H1 (cell line): ENCODE measurements at regions not wholly inside any gene's neighbourhood (a gene's known extent, or its start where the extent isn't known, plus 50 kb on each side); places are given as distances from the start of the nearest gene placed in this dataset.

Source experiments
- CTCF ChIA-PET: fragments of 300-600 bp; sonication (Branson Sonifier 250); formaldehyde crosslinking; loops from one replicate; lab custom pipeline; 2021; ENCODE audit not compliant: partially characterized antibody; lab: Charles Lee
- POLR2A ChIA-PET: fragments of 300-600 bp; sonication (Branson Sonifier 250); formaldehyde crosslinking; loops from one replicate; lab custom pipeline; 2021; ENCODE audit warnings: inconsistent platforms; ENCODE audit not compliant: partially characterized antibody; lab: Charles Lee
- DNase-seq, 2 experiments: peaks; one replicate each; pipeline versions ENCODE4 v3.0.0 to v3.0.0-alpha.2; 2010 to 2022; ENCODE audit warnings: low spot score in 2 of 2, low read depth in 1 of 2, mixed read lengths in 1 of 2
- FAIRE-seq: peaks from 2 replicates; lab custom pipeline; 2011; peaks lifted over from hg19 to GRCh38; lab: Jason Lieb, UNC
- H2AFZ ChIP-seq: 2 replicates; pipeline ENCODE4 v1.8.1; 2012; ENCODE audit warnings: low read length, inconsistent platforms
- H2AK5ac ChIP-seq: 2 replicates; pipeline ENCODE4 v1.6.1; 2013; ENCODE audit warnings: low read depth, low read length
- H2BK120ac ChIP-seq: replicated peaks from 2 replicates; pipeline ENCODE3; 2013; ENCODE audit warnings: low read depth, low read length, inconsistent platforms
- H2BK12ac ChIP-seq: 2 replicates; pipeline ENCODE4 v1.6.1; 2013; ENCODE audit warnings: low read depth, low read length
- H2BK15ac ChIP-seq: 2 replicates; pipeline ENCODE4 v1.6.1; 2013; ENCODE audit warnings: low read length
- H2BK20ac ChIP-seq: 2 replicates; pipeline ENCODE4 v1.6.1; 2013; ENCODE audit warnings: low read length
- H2BK5ac ChIP-seq: 2 replicates; pipeline ENCODE4 v1.6.1; 2013; ENCODE audit warnings: low read depth, low read length
- H3K14ac ChIP-seq: 2 replicates; pipeline ENCODE4 v1.6.1; 2013; ENCODE audit warnings: inconsistent platforms; ENCODE audit not compliant: insufficient read length
- H3K18ac ChIP-seq: 2 replicates; pipeline ENCODE4 v1.6.1; 2013; ENCODE audit warnings: low read length; ENCODE audit errors: extremely low read depth
- H3K23ac ChIP-seq: 2 replicates; pipeline ENCODE4 v1.6.1; 2013; ENCODE audit warnings: inconsistent platforms; ENCODE audit not compliant: insufficient read length
- H3K23me2 ChIP-seq: 2 replicates; pipeline ENCODE4 v1.6.1; 2013; ENCODE audit warnings: low read depth, low read length
- H3K27ac ChIP-seq: 2 replicates; pipeline ENCODE4 v1.6.1; 2011; ENCODE audit warnings: low read depth, low read length, inconsistent platforms
- H3K27me3 ChIP-seq, 4 experiments: replicated peaks in 1 of 4; 1 replicate in 1 of 4; 2 replicates in 3 of 4; pipeline versions ENCODE4 v1.6.1 to v1.8.1; 2011 to 2013; ENCODE audit warnings: low read length in 3 of 4, mild to moderate bottlenecking in 3 of 4, inconsistent platforms in 2 of 4, mixed read lengths in 2 of 4, moderate library complexity in 1 of 4; ENCODE audit not compliant: control insufficient read depth in 3 of 4, insufficient read depth in 3 of 4; ENCODE audit errors: extremely low read depth in 1 of 4
- H3K36me3 ChIP-seq, 4 experiments: 2 replicates each; pipeline versions ENCODE4 v1.6.1 to v1.8.1; 2011 to 2013; ENCODE audit warnings: mild to moderate bottlenecking in 4 of 4, low read length in 3 of 4, moderate library complexity in 2 of 4, control low read depth in 1 of 4, inconsistent platforms in 1 of 4; ENCODE audit not compliant: insufficient read depth in 4 of 4, control insufficient read depth in 2 of 4
- H3K4ac ChIP-seq: replicated peaks from 2 replicates; pipeline ENCODE3; 2013; ENCODE audit warnings: low read length, low read depth, mixed read lengths, inconsistent platforms; ENCODE audit not compliant: insufficient read length
- H3K4me1 ChIP-seq, 4 experiments: replicated peaks in 1 of 4; 1 replicate in 1 of 4; 2 replicates in 3 of 4; pipeline versions ENCODE4 v1.6.1 to v1.8.1; 2011 to 2013; ENCODE audit warnings: low read length in 3 of 4, inconsistent platforms in 2 of 4, mixed read lengths in 1 of 4; ENCODE audit not compliant: insufficient read depth in 4 of 4, control insufficient read depth in 3 of 4
- H3K4me2 ChIP-seq, 2 experiments: 2 replicates each; pipeline versions ENCODE4 v1.6.1 to v1.8.1; 2011 to 2013; ENCODE audit warnings: low read depth in 2 of 2, low read length in 2 of 2, control low read depth in 1 of 2, inconsistent platforms in 1 of 2, mild to moderate bottlenecking in 1 of 2; ENCODE audit not compliant: insufficient read depth in 1 of 2
- H3K4me3 ChIP-seq, 4 experiments: fragments of 200-600, 300-600 bp in 1 of 4; sonication (generic), shearing (Covaris generic), sonication (Bioruptor Twin) in 1 of 4; 2 replicates each; pipeline versions ENCODE4 v1.5.1 to v1.8.1; 2011 to 2016; ENCODE audit warnings: low read length in 4 of 4, low read depth in 3 of 4, control low read depth in 2 of 4, inconsistent platforms in 2 of 4, mild to moderate bottlenecking in 2 of 4, mixed read lengths in 1 of 4, moderate library complexity in 1 of 4; ENCODE audit not compliant: insufficient read depth in 2 of 4; ENCODE audit errors: extremely low read depth in 1 of 4
- H3K56ac ChIP-seq: replicated peaks from 2 replicates; pipeline ENCODE3; 2013; ENCODE audit warnings: low read depth, mild to moderate bottlenecking, mixed read lengths, low read length, inconsistent platforms; ENCODE audit not compliant: insufficient read length
- H3K79me1 ChIP-seq: 2 replicates; pipeline ENCODE4 v1.6.1; 2013; ENCODE audit warnings: low read depth, low read length, control low read depth
- H3K79me2 ChIP-seq, 2 experiments: 2 replicates each; pipeline versions ENCODE4 v1.6.1 to v1.8.1; 2012 to 2013; ENCODE audit warnings: low read length in 2 of 2, mild to moderate bottlenecking in 2 of 2, inconsistent platforms in 1 of 2; ENCODE audit not compliant: insufficient read depth in 2 of 2, control insufficient read depth in 1 of 2
- H3K9ac ChIP-seq, 4 experiments: replicated peaks in 1 of 4; 1 replicate in 1 of 4; 2 replicates in 3 of 4; pipeline versions ENCODE4 v1.6.1 to v1.8.1; 2011 to 2013; ENCODE audit warnings: low read depth in 3 of 4, low read length in 3 of 4, control low read depth in 2 of 4, mild to moderate bottlenecking in 2 of 4, moderate library complexity in 2 of 4, inconsistent platforms in 1 of 4; ENCODE audit errors: extremely low read depth in 1 of 4
- H3K9me3 ChIP-seq, 2 experiments: 2 replicates each; pipeline versions ENCODE4 v1.6.1 to v1.8.1; 2012 to 2013; ENCODE audit warnings: mild to moderate bottlenecking in 2 of 2, moderate library complexity in 2 of 2, control low read depth in 1 of 2, inconsistent platforms in 1 of 2, low read depth in 1 of 2, low read length in 1 of 2, mixed read lengths in 1 of 2; ENCODE audit not compliant: insufficient read depth in 2 of 2
- H4K20me1 ChIP-seq, 2 experiments: replicated peaks in 1 of 2; 2 replicates each; pipeline versions ENCODE3 to v1.8.1; 2011 to 2013; ENCODE audit warnings: inconsistent platforms in 2 of 2, low read length in 2 of 2, mild to moderate bottlenecking in 1 of 2; ENCODE audit not compliant: insufficient read depth in 2 of 2, control insufficient read depth in 1 of 2
- H4K5ac ChIP-seq: 2 replicates; pipeline ENCODE4 v1.6.1; 2013; ENCODE audit warnings: low read length, low read depth, mixed read lengths, inconsistent platforms; ENCODE audit not compliant: insufficient read length
- H4K8ac ChIP-seq: 2 replicates; pipeline ENCODE4 v1.8.0; 2013; ENCODE audit warnings: mild to moderate bottlenecking, moderate library complexity, low read length, inconsistent platforms; ENCODE audit not compliant: insufficient read depth; ENCODE audit errors: extremely low read depth
- H4K91ac ChIP-seq: replicated peaks from 2 replicates; pipeline ENCODE3; 2013; ENCODE audit warnings: low read length, mixed read lengths, inconsistent platforms; ENCODE audit not compliant: insufficient read length
- CBX8 ChIP-seq: fragments of 300-800, 300-1000 bp; sonication (generic); IDR thresholded peaks from 2 replicates; pipeline ENCODE4 v1.7.1; 2016; ENCODE audit warnings: low read depth, low read length, borderline replicate concordance
- CHD1 ChIP-seq: IDR thresholded peaks from 2 replicates; pipeline ENCODE4 v1.6.1; 2012; ENCODE audit warnings: low read depth, low read length, improper control_type of control experiment
- CHD2 ChIP-seq: IDR thresholded peaks from 2 replicates; pipeline ENCODE4 v1.6.1; 2012; ENCODE audit warnings: low read length, improper control_type of control experiment
- KDM5A ChIP-seq: fragments of 200-600 bp; IDR thresholded peaks from 2 replicates; pipeline ENCODE4 v1.7.1; 2012; ENCODE audit warnings: mild to moderate bottlenecking, low read length, inconsistent platforms, mixed read lengths
- POLR2A ChIP-seq, 2 experiments: IDR thresholded peaks; 1 replicate in 1 of 2; 2 replicates in 1 of 2; pipeline ENCODE4 v1.6.1; 2011; ENCODE audit warnings: low read depth in 2 of 2, low read length in 2 of 2, mild to moderate bottlenecking in 2 of 2; ENCODE audit errors: control extremely low read depth in 1 of 2
- POU5F1 ChIP-seq: IDR thresholded peaks from 2 replicates; pipeline ENCODE4 v1.6.1; 2011; ENCODE audit warnings: low read depth, mild to moderate bottlenecking, low read length, moderate library complexity
- RBBP5 ChIP-seq: IDR thresholded peaks from 2 replicates; pipeline ENCODE4 v1.7.1; 2012; ENCODE audit warnings: low read depth, mild to moderate bottlenecking, inconsistent platforms, low read length, moderate library complexity, borderline replicate concordance
- SAP30 ChIP-seq: fragments of 300-600 bp; sonication (generic); IDR thresholded peaks from 2 replicates; pipeline ENCODE4 v1.7.1; 2012; ENCODE audit warnings: low read length, moderate library complexity, mild to moderate bottlenecking, inconsistent platforms; ENCODE audit not compliant: insufficient read depth, insufficient replicate concordance
- ZNF274 ChIP-seq: IDR thresholded peaks from 2 replicates; pipeline ENCODE4 v1.7.0; 2012; ENCODE audit warnings: low read length, borderline replicate concordance; ENCODE audit errors: extremely low read depth
- WGBS, 2 experiments: shearing (Covaris generic) in 1 of 2; methylation state at CpG; one replicate each; pipeline versions ENCODE4 v1.1.6 to v1.1.7; 2013 to 2015; ENCODE audit warnings: low lambda C conversion rate in 2 of 2, mixed read lengths in 2 of 2, inconsistent platforms in 1 of 2, low coverage in 1 of 2, missing lambda C conversion rate in 1 of 2; ENCODE audit not compliant: insufficient replicate concordance in 2 of 2, insufficient coverage in 1 of 2, insufficient read length in 1 of 2; ENCODE audit errors: extremely low coverage in 1 of 2, missing lambda C conversion rate in 1 of 2; 5-methylcytosine and 5-hydroxymethylcytosine counted together
- TF ChIP-seq, protein P1 (sequence below): IDR thresholded peaks from 2 replicates; pipeline ENCODE4 v1.6.1; 2011; ENCODE audit warnings: low read depth, mild to moderate bottlenecking, low read length; ENCODE audit not compliant: insufficient read depth
- TF ChIP-seq, protein P2 (sequence below), 3 experiments: IDR thresholded peaks; 1 replicate in 2 of 3; 2 replicates in 1 of 3; pipeline versions ENCODE4 v1.5.1 to v1.6.1; 2011; ENCODE audit warnings: low read length in 3 of 3, mild to moderate bottlenecking in 3 of 3, inconsistent platforms in 2 of 3, low read depth in 1 of 3, moderate library complexity in 1 of 3; ENCODE audit not compliant: insufficient read depth in 1 of 3; ENCODE audit errors: control extremely low read depth in 1 of 3

DNA sequence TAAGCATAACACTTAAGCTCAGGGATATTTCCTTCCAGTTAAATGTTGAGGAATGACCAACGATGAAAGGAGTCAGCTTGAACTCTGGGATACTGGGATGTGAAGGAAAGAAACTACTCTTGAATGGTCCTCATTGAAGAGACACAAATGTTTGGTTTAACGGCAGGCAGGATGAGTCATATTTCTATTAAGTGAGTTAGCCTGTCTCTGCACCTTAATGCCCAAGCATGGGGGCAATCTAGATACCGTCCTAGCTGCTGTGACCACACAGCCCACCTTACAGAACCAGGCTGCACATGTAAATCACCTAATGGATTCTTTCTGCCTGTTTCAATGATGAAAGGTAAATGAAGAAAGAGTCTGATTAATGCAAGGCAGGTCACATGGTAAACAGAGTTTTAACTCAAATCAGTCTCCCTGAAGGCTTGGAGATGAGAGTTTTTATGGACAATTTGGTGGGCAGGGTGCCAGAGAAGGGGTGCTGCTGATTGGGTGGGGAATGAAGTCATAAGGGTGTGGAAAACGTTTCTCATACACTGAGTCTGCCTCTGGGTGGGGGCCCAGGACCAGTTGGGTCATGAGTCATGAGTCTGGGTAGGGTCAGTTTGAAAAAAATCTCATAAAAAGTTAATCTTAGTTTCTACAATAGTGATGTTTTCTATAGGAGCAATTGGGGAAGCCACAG lies 144.6 kb upstream of the MMADHC start:
- Histone ChIP-seq H3K36me3 (no peaks in the 10 kb centered on the region), H2BK20ac (no peak overlapping the region), H3K27ac (no peak overlapping the region), H3K56ac (no peak overlapping the region), H2BK12ac (no peak overlapping the region), H3K14ac (no peak overlapping the region), H3K9ac (no peak overlapping the region), H3K4me2 (no peak overlapping the region), H3K18ac (no peak overlapping the region), H3K27me3 (no peaks in the 10 kb centered on the region), H3K23ac (no peak overlapping the region), H4K20me1 (no peaks in the 10 kb centered on the region), H3K23me2 (no peaks in the 10 kb centered on the region), H3K79me1 (no peaks in the 10 kb centered on the region), H2AFZ (no peak overlapping the region), H3K79me2 (no peaks in the 10 kb centered on the region), H4K5ac (no peak overlapping the region), H2BK15ac (no peak overlapping the region; the same call in 1 of the 2 replicates), H2BK120ac (no peak overlapping the region), H2AK5ac (no peak overlapping the region), H4K8ac (no peak overlapping the region), H3K9me3 (peaks cover 3 to 6% of the 10 kb centered on the region in 2 experiments; a peak in 1 of 4 replicates), H3K4me3 (no peak overlapping the region), H2BK5ac (no peak overlapping the region), H3K4ac (no peak overlapping the region), H4K91ac (no peak overlapping the region), H3K4me1 (peaks cover 0 to 8% (median 0%) of the 10 kb centered on the region in 4 experiments; a peak in 1 of 7 replicates)
- 89% methylated on average over 4 of the region's 4 CpGs; no CpG with 5 or more reads in 1 of the 2 experiments for WGBS, 2 experiments
- POLR2A ChIA-PET = no interaction called here
- CTCF ChIA-PET = no interaction called here
- FAIRE-seq (no peak), DNase-seq (no peak)
- TF ChIP-seq CHD2 (no peak), CBX8 (no peak), SAP30 (no peak), RBBP5 (no peak), POU5F1 (no peak), KDM5A (no peak), ZNF274 (no peak), CHD1 (no peak), POLR2A (IDR thresholded peaks at IDR 0.05; ENCODE audit: control extremely low read depth in 1 of 2, low read depth in 2 of 2, low read length in 2 of 2) (no peak)
- TF ChIP-seq, protein P1, sequence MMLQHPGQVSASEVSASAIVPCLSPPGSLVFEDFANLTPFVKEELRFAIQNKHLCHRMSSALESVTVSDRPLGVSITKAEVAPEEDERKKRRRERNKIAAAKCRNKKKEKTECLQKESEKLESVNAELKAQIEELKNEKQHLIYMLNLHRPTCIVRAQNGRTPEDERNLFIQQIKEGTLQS = no peak
- TF ChIP-seq, protein P2, sequence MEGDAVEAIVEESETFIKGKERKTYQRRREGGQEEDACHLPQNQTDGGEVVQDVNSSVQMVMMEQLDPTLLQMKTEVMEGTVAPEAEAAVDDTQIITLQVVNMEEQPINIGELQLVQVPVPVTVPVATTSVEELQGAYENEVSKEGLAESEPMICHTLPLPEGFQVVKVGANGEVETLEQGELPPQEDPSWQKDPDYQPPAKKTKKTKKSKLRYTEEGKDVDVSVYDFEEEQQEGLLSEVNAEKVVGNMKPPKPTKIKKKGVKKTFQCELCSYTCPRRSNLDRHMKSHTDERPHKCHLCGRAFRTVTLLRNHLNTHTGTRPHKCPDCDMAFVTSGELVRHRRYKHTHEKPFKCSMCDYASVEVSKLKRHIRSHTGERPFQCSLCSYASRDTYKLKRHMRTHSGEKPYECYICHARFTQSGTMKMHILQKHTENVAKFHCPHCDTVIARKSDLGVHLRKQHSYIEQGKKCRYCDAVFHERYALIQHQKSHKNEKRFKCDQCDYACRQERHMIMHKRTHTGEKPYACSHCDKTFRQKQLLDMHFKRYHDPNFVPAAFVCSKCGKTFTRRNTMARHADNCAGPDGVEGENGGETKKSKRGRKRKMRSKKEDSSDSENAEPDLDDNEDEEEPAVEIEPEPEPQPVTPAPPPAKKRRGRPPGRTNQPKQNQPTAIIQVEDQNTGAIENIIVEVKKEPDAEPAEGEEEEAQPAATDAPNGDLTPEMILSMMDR (IDR thresholded peaks at IDR 0.05; ENCODE audit: control extremely low read depth in 1 of 3, insufficient read depth in 1 of 3, low read depth in 1 of 3, low read length in 3 of 3) = no peak
